ENCODE measurements at regions not wholly inside any gene's neighbourhood (a gene's known extent, or its start where the extent isn't known, plus 50 kb on each side); places are given as distances from the start of the nearest gene placed in this dataset.

DNA sequence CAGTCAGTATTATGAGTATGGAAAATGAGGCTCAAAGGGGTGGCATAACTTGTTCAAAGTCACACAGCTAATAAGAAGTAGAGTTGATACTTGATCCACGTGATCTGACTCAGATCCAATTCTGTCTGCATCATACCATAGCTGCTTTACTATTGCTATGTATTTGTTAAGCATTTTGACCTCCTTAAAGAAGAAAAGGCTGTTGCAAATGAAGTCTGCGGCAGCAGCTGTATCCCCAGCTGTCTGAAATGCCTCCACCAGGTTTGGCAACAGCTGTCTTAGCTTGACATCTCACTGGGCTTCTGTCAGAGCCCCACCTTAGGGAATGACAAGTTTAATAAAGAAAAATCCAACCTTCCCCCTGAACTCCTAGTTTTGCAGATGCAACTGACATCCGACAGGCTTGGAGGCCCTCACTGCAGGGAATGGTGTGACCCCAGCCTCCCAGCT is 75.6 kb upstream of the SLC44A1 start:
- ChIA-PET CTCF (interaction anchor here (1.5 kb wide), 1 partner anchor 306 kb away, joined by 3 read pairs; no protein-coding TSS in a partner anchor), POLR2A (no interaction called here)
- H3K4me3 Mint-ChIP-seq: no peak overlapping the region
- TF ChIP-seq, protein P1, sequence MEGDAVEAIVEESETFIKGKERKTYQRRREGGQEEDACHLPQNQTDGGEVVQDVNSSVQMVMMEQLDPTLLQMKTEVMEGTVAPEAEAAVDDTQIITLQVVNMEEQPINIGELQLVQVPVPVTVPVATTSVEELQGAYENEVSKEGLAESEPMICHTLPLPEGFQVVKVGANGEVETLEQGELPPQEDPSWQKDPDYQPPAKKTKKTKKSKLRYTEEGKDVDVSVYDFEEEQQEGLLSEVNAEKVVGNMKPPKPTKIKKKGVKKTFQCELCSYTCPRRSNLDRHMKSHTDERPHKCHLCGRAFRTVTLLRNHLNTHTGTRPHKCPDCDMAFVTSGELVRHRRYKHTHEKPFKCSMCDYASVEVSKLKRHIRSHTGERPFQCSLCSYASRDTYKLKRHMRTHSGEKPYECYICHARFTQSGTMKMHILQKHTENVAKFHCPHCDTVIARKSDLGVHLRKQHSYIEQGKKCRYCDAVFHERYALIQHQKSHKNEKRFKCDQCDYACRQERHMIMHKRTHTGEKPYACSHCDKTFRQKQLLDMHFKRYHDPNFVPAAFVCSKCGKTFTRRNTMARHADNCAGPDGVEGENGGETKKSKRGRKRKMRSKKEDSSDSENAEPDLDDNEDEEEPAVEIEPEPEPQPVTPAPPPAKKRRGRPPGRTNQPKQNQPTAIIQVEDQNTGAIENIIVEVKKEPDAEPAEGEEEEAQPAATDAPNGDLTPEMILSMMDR (IDR thresholded peaks at IDR 0.05): no peak
- no peak overlapping the region for H3K4me3 ChIP-seq (ENCODE audit: low read length)
- intact Hi-C loops (cut with DNase I, micrococcal nuclease): no loop called here
- no peaks in the 10 kb centered on the region for H3K4me1 ChIP-seq (ENCODE audit: insufficient read depth, low read length)
- no peaks in the 10 kb centered on the region for H3K36me3 Mint-ChIP-seq (ENCODE audit: low read depth)
- H3K36me3 ChIP-seq (ENCODE audit: insufficient read depth, low read length): no peaks in the 10 kb centered on the region
- no peaks in the 10 kb centered on the region for H3K4me1 Mint-ChIP-seq (ENCODE audit: low read depth)
- H3K27ac Mint-ChIP-seq: no peak overlapping the region
- no peak overlapping the region for H3K27ac ChIP-seq (ENCODE audit: low read depth in 1 of 2, low read length in 2 of 2)
- H3K27me3 Mint-ChIP-seq: no peaks in the 10 kb centered on the region
- no peak for DNase-seq
- H3K9me3 ChIP-seq (ENCODE audit: control insufficient read depth in 1 of 2, insufficient read depth in 1 of 2, low read length in 2 of 2): no peaks in the 10 kb centered on the region
- H3K27me3 ChIP-seq (ENCODE audit: control insufficient read depth in 1 of 2, insufficient read depth in 2 of 2, low read length in 2 of 2): peaks cover 0 to 3% of the 10 kb centered on the region in 2 experiments
- no peak for ATAC-seq (ENCODE audit: poor library complexity)
- no peaks in the 10 kb centered on the region for H3K9me3 Mint-ChIP-seq

DNA sequence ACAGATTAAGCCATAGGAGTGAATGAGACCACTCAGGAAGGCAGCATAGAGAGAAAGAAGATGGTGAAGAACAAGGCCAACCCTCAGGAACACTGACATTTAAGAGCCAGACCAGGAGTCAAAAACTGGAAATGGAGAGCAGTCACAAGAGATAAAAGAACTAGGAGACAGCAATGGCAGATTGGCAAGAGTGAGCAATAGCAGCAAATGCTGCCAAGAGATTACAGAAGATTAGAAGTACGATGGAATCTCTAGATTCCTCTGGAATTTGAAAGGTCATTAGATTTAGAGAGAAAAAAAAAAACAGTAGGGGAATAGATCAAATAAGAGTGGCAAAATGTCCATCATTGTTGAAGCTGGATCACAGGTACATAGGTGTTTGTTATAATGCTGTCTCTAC is 73.4 kb upstream of the SLC44A1 start:
- Mint-ChIP-seq H3K4me3 (no peak overlapping the region), H3K36me3 (ENCODE audit: low read depth) (no peaks in the 10 kb centered on the region), H3K27me3 (no peaks in the 10 kb centered on the region), H3K9me3 (no peaks in the 10 kb centered on the region), H3K4me1 (ENCODE audit: low read depth) (no peaks in the 10 kb centered on the region), H3K27ac (no peak overlapping the region)
- H3K4me3 ChIP-seq (ENCODE audit: low read length): no peak overlapping the region
- ATAC-seq (ENCODE audit: poor library complexity) (no peak), DNase-seq (no peak)
- TF ChIP-seq, protein P1 (IDR thresholded peaks at IDR 0.05): no peak
- intact Hi-C loops (cut with DNase I, micrococcal nuclease): no loop called here
- no peaks in the 10 kb centered on the region for H3K9me3 ChIP-seq (ENCODE audit: control insufficient read depth in 1 of 2, insufficient read depth in 1 of 2, low read length in 2 of 2)
- H3K36me3 ChIP-seq (ENCODE audit: insufficient read depth, low read length): no peaks in the 10 kb centered on the region
- peaks cover 0 to 3% of the 10 kb centered on the region in 2 experiments for H3K27me3 ChIP-seq (ENCODE audit: control insufficient read depth in 1 of 2, insufficient read depth in 2 of 2, low read length in 2 of 2)
- CTCF ChIA-PET: no interaction called here
- H3K4me1 ChIP-seq (ENCODE audit: insufficient read depth, low read length): no peaks in the 10 kb centered on the region
- no peak overlapping the region for H3K27ac ChIP-seq (ENCODE audit: low read depth in 1 of 2, low read length in 2 of 2)
- POLR2A ChIA-PET: no interaction called here

DNA sequence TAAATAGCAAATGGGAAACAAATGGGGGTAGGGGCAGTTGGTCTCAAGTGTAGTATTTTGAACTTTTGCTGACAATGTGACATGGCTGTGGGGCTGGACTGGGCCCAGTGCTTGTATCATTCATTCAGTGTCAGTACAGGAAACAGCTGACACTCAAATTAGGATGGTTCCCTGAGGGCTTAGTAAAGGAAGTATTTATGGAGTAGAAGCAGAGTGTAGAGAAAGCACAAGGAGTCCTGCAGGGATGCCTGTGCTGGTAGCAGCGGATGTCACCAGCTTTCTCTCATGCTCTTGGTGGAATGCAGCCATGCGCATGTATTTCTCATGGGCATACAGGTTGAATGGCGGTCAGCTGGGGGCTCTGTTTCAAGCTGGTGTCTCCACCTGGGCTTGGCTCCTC is 72.9 kb upstream of the SLC44A1 start:
- POLR2A ChIA-PET: no interaction called here
- no peaks in the 10 kb centered on the region for H3K36me3 ChIP-seq (ENCODE audit: insufficient read depth, low read length)
- no peak overlapping the region for H3K4me3 ChIP-seq (ENCODE audit: low read length)
- Mint-ChIP-seq H3K27ac (no peak overlapping the region), H3K36me3 (ENCODE audit: low read depth) (no peaks in the 10 kb centered on the region), H3K4me1 (ENCODE audit: low read depth) (no peaks in the 10 kb centered on the region), H3K27me3 (no peaks in the 10 kb centered on the region), H3K9me3 (no peaks in the 10 kb centered on the region), H3K4me3 (no peak overlapping the region)
- CTCF ChIA-PET: interaction anchor here (0.6 kb wide), 1 partner anchor 232 kb away, joined by 3 read pairs; no protein-coding TSS in a partner anchor
- H3K27me3 ChIP-seq (ENCODE audit: control insufficient read depth in 1 of 2, insufficient read depth in 2 of 2, low read length in 2 of 2): no peaks in the 10 kb centered on the region
- TF ChIP-seq, protein P1 (IDR thresholded peaks at IDR 0.05): no peak
- H3K4me1 ChIP-seq (ENCODE audit: insufficient read depth, low read length): no peaks in the 10 kb centered on the region
- ATAC-seq (ENCODE audit: poor library complexity) (no peak), DNase-seq (no peak)
- H3K9me3 ChIP-seq (ENCODE audit: control insufficient read depth in 1 of 2, insufficient read depth in 1 of 2, low read length in 2 of 2): no peaks in the 10 kb centered on the region
- H3K27ac ChIP-seq (ENCODE audit: low read depth in 1 of 2, low read length in 2 of 2): no peak overlapping the region
- intact Hi-C loops (cut with DNase I, micrococcal nuclease): no loop called here
